C4-2B (cell line): ENCODE measurements at regions not wholly inside any gene's neighbourhood (a gene's known extent, or its start where the extent isn't known, plus 50 kb on each side); places are given as distances from the start of the nearest gene placed in this dataset.
"Not testable (repeated sequence)": the region's sequence is repeated elsewhere in the genome, so short reads cannot be mapped to it uniquely, and the experiment has no call there.

Experiments used
- H3K27ac ChIP-seq: fragments of 450-650 bp; 2 replicates; pipeline ENCODE4 v1.5.1; 2017
- ZFX ChIP-seq: fragments of 450-650 bp; IDR thresholded peaks from 2 replicates; pipeline ENCODE4 v1.6.1; 2017
- TF ChIP-seq, protein P1 (sequence below): fragments of 450-650 bp; conservative IDR thresholded peaks from 2 replicates; pipeline ENCODE4 v1.5.1; 2017; ENCODE audit warnings: mild to moderate bottlenecking

DNA sequence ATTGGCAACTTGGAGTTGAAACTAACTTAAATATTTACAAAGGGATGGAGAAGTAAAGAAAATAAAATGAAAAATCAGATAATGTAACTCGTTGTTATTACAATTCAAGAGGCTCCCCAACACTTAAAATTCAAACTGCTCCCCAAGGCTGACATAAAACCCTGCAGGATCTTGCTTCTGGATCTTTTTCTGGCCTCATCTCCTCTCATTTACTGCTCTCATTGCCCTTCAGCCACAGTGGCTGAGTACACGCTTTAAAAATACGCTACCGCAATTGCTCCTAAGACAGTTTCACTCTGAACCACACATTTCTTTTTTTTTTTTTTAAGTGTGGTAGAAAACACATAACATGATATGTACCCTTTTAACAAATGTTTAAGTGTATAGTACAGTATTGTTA is 718.1 kb upstream of the ANO3 start:
- TF ChIP-seq, protein P1, sequence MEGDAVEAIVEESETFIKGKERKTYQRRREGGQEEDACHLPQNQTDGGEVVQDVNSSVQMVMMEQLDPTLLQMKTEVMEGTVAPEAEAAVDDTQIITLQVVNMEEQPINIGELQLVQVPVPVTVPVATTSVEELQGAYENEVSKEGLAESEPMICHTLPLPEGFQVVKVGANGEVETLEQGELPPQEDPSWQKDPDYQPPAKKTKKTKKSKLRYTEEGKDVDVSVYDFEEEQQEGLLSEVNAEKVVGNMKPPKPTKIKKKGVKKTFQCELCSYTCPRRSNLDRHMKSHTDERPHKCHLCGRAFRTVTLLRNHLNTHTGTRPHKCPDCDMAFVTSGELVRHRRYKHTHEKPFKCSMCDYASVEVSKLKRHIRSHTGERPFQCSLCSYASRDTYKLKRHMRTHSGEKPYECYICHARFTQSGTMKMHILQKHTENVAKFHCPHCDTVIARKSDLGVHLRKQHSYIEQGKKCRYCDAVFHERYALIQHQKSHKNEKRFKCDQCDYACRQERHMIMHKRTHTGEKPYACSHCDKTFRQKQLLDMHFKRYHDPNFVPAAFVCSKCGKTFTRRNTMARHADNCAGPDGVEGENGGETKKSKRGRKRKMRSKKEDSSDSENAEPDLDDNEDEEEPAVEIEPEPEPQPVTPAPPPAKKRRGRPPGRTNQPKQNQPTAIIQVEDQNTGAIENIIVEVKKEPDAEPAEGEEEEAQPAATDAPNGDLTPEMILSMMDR: no peak
- TF ChIP-seq ZFX: no peak
- H3K27ac ChIP-seq: no peak overlapping the region

DNA sequence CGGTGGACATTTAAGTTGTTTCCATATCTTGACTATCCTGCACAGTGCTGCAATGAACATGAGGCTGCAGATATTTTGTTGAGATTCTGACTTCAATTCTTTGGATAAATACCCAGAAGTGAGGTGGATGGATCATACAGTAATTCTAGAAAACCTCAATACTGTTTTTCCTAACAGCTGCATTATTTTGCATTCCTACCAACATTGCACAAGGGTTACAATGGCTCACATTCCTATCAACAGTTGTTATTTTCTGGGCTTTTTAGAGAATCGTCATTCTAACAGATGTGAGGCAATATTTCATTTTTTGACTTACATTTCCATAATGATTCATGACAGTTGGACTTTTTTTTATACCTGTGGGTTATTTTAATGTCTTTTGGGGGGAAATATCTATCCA is 716.9 kb upstream of the ANO3 start:
- TF ChIP-seq, protein P1: no peak
- no peak for TF ChIP-seq ZFX
- H3K27ac ChIP-seq: no peak overlapping the region

DNA sequence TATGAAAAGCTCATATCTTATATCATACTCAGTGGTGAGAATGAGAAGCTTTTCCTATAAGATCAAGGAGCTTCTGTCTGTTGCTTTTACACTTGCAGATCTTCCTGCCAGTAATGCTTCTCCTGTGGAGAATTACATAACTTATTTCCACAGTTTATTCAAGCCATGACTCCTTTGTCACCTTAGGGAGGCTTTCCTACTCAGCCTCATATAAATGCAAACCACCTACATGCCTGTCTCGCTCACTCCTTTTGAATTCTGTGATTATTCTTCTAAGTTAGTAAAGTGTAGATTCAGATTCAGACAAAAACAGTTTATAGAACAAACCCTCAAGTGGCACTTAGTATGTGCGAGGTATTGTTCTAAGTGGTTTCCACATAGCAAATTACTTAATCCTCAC is 716.1 kb upstream of the ANO3 start:
- no peak for TF ChIP-seq ZFX
- TF ChIP-seq, protein P1: no peak
- H3K27ac ChIP-seq: no peak overlapping the region

DNA sequence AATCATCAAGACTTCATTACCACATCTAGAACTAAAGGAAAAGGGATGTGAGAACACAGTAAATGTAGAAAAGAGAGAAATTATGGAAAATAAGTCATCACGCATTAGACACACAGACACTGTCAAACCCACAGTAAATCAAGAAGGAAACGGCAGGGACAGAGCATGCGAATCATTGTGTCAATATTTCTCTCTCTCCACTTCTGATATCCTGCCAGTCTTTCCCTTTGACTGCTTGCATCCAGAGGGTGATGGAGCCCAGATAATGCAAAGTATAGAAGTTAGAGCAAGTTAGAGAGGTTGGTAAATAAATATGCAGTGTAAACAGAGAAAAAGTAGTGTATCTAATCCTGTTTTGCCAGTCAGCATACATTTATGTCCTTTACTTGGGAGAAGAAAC is 706.8 kb upstream of the ANO3 start:
- H3K27ac ChIP-seq: no peak overlapping the region
- no peak for TF ChIP-seq ZFX
- TF ChIP-seq, protein P1: no peak

DNA sequence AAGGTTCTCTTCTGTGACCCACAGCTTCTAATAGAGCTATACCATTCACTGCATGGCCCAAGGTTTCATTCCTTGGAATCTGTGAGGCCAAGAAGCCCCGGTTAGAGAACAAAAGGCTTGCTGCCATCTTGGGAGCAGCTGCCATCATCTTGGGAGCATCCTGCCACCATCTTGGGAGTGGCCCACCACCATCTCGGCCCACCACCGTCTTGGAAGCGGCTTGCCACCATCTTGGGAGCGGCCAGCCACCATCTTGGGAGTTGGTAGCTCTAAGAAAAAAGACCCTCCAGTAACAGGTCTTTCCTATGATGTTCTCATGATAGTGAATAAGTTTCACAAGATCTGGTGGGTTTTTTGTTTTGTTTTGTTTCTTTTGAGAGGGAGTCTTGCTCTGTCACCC is 703.9 kb upstream of the ANO3 start:
- no peak for TF ChIP-seq ZFX
- TF ChIP-seq, protein P1: no peak
- H3K27ac ChIP-seq: no peak overlapping the region

DNA sequence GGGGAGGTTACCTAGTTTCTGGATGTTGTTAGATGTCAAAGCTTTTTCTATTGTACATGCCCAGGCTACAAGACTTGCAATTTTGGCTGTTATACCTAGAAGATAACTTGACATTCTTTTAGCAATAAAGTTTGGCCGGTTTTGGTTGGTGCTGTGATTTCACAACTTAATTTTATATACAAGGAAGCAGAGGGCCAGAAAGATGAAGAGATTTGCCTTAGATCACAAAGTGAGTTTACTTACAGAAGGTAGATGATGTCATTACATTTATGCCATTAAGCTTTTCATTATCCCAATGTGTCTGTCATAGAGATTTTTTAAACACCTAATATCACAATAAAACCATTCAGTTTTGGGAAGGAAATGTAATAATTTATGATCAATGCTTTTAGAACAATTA is 698.7 kb upstream of the ANO3 start:
- H3K27ac ChIP-seq: peak overlapping the region; percentile 52; the same call in 1 of the 2 replicates
- no peak for TF ChIP-seq ZFX
- TF ChIP-seq, protein P1: no peak

DNA sequence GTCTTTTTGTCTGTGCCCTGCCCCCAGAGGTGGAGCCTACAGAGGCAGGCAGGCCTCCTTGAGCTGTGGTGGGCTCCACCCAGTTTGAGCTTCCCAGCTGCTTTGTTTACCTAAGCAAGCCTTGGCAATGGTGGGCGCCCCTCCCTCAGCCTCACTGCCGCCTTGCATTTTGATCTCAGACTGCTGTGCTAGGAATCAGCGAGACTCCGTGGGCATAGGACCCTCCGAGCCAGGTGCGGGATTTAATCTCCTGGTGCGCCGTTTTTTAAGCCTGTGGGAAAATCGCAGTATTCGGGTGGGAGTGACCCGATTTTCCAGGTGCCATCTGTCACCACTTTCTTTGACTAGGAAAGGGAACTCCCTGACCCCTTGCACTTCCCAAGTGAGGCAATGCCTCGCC is 682.7 kb upstream of the ANO3 start:
- H3K27ac ChIP-seq: not testable (repeated sequence)

DNA sequence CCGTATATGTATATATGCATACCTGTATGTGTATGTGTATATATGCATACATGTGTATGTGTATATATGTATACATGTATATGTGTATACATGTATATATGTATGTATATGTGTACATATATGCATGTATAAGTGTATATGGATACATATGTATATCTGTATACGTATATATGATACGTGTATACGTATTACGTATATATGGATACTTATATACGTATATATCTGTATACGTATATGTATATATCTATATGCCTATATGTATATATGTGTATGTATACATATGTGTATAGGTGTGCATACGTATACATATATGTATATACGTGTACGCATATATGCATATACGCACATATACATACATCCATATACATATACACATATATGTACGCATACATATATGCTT is 681.6 kb upstream of the ANO3 start:
- no peak overlapping the region for H3K27ac ChIP-seq
- TF ChIP-seq, protein P1: no peak
- no peak for TF ChIP-seq ZFX
